Fibroblast of lung (primary cell): ENCODE measurements at regions not wholly inside any gene's neighbourhood (a gene's known extent, or its start where the extent isn't known, plus 50 kb on each side); places are given as distances from the start of the nearest gene placed in this dataset.

ENCODE experiments used
- DNase-seq, 2 donors: peaks; one replicate each; pipeline versions ENCODE4 v3.0.0 to v3.0.0-alpha.2; 2010; ENCODE audit warnings: low read depth in 2 of 2
- H2AFZ ChIP-seq: 2 replicates; pipeline ENCODE4 v1.5.1; 2012; ENCODE audit warnings: low read length, control low read depth, inconsistent platforms
- H3K27ac ChIP-seq: 2 replicates; pipeline ENCODE4 v1.5.1; 2011; ENCODE audit warnings: low read length, control low read depth; ENCODE audit not compliant: insufficient read depth
- H3K27me3 ChIP-seq: 2 replicates; pipeline ENCODE4 v1.5.1; 2011; ENCODE audit warnings: mild to moderate bottlenecking, low read length; ENCODE audit not compliant: control insufficient read depth, insufficient read depth
- H3K36me3 ChIP-seq: 2 replicates; pipeline ENCODE4 v1.5.1; 2011; ENCODE audit warnings: low read length; ENCODE audit not compliant: control insufficient read depth, insufficient read depth
- H3K4me1 ChIP-seq: 2 replicates; pipeline ENCODE4 v1.5.1; 2011; ENCODE audit warnings: low read length; ENCODE audit not compliant: control insufficient read depth, insufficient read depth; ENCODE audit errors: extremely low read depth
- H3K4me2 ChIP-seq: 2 replicates; pipeline ENCODE4 v1.5.1; 2011; ENCODE audit warnings: low read length, control low read depth; ENCODE audit not compliant: insufficient read depth; ENCODE audit errors: extremely low read depth
- H3K4me3 ChIP-seq, 4 experiments: fragments of 200-600 bp in 1 of 4; sonication (generic) in 1 of 4; replicated peaks in 1 of 4; 2 replicates each; pipeline ENCODE4 v1.5.1; 2011 to 2016; ENCODE audit warnings: low read length in 4 of 4, low read depth in 3 of 4, mild to moderate bottlenecking in 3 of 4, control low read depth in 2 of 4, inconsistent platforms in 1 of 4, mixed read lengths in 1 of 4; ENCODE audit not compliant: insufficient read depth in 1 of 4; ENCODE audit errors: control extremely low read depth in 1 of 4
- H3K79me2 ChIP-seq: 2 replicates; pipeline ENCODE4 v1.5.1; 2012; ENCODE audit warnings: mild to moderate bottlenecking, low read length, inconsistent platforms; ENCODE audit not compliant: control insufficient read depth, insufficient read depth
- H3K9ac ChIP-seq: 2 replicates; pipeline ENCODE4 v1.5.1; 2011; ENCODE audit warnings: mild to moderate bottlenecking, low read length, control low read depth; ENCODE audit not compliant: insufficient read depth
- H3K9me3 ChIP-seq: 2 replicates; pipeline ENCODE4 v1.5.1; 2012; ENCODE audit warnings: low read depth, low read length; ENCODE audit not compliant: control insufficient read depth, insufficient read depth
- H4K20me1 ChIP-seq: 2 replicates; pipeline ENCODE4 v1.5.1; 2011; ENCODE audit warnings: low read length; ENCODE audit not compliant: control insufficient read depth, insufficient read depth; ENCODE audit errors: extremely low read depth
- EZH2 ChIP-seq: IDR thresholded peaks from 2 replicates; pipeline ENCODE4 v1.5.1; 2012; ENCODE audit warnings: low read length, control low read depth, mild to moderate bottlenecking; ENCODE audit errors: missing control alignments
- TF ChIP-seq, protein P1 (sequence below), 2 donors: IDR thresholded peaks in 1 of 2; conservative IDR thresholded peaks in 1 of 2; 1 replicate in 1 of 2; 2 replicates in 1 of 2; pipeline ENCODE4 v1.5.1; 2011 to 2012; ENCODE audit warnings: low read length in 2 of 2, control low read depth in 1 of 2, inconsistent platforms in 1 of 2, low read depth in 1 of 2, mild to moderate bottlenecking in 1 of 2

DNA sequence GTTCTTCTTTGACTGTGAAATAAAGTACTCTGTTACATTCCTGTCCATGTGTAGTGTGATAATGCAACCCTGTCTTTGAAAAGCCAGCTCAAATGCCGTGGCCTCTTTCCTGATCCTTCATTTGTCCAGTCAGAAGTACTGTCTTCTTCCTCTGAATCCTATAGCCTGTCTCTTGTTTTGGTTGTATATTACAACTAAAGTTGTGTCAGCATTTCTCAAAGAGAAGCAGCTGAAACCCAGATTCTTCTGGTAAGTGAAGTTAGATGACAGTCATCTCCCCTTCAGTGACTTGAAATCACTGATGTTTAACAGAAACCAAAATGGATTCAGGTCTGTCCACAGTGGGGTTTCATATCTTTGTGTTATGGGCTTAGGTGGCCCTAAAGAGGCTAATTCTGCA is 196.2 kb downstream of the PCSK1 start:
- Histone ChIP-seq H3K27me3 (no peaks in the 10 kb centered on the region), H3K79me2 (no peaks in the 10 kb centered on the region), H3K36me3 (no peaks in the 10 kb centered on the region), H3K4me2 (no peak overlapping the region), H3K27ac (no peak overlapping the region), H3K9ac (no peak overlapping the region), H2AFZ (peak overlapping the region; percentile 15), H4K20me1 (no peaks in the 10 kb centered on the region), H3K4me1 (peaks cover 8% of the 10 kb centered on the region), H3K9me3 (no peaks in the 10 kb centered on the region), H3K4me3 (no peak overlapping the region)
- no peak for DNase-seq
- TF ChIP-seq, protein P1, sequence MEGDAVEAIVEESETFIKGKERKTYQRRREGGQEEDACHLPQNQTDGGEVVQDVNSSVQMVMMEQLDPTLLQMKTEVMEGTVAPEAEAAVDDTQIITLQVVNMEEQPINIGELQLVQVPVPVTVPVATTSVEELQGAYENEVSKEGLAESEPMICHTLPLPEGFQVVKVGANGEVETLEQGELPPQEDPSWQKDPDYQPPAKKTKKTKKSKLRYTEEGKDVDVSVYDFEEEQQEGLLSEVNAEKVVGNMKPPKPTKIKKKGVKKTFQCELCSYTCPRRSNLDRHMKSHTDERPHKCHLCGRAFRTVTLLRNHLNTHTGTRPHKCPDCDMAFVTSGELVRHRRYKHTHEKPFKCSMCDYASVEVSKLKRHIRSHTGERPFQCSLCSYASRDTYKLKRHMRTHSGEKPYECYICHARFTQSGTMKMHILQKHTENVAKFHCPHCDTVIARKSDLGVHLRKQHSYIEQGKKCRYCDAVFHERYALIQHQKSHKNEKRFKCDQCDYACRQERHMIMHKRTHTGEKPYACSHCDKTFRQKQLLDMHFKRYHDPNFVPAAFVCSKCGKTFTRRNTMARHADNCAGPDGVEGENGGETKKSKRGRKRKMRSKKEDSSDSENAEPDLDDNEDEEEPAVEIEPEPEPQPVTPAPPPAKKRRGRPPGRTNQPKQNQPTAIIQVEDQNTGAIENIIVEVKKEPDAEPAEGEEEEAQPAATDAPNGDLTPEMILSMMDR (conservative IDR thresholded peaks at IDR 0.05 in 1 of 2, IDR thresholded peaks at IDR 0.05 in 1 of 2; ENCODE audit: low read depth in 1 of 2, low read length in 2 of 2), result no peak
- TF ChIP-seq EZH2, result no peak

DNA sequence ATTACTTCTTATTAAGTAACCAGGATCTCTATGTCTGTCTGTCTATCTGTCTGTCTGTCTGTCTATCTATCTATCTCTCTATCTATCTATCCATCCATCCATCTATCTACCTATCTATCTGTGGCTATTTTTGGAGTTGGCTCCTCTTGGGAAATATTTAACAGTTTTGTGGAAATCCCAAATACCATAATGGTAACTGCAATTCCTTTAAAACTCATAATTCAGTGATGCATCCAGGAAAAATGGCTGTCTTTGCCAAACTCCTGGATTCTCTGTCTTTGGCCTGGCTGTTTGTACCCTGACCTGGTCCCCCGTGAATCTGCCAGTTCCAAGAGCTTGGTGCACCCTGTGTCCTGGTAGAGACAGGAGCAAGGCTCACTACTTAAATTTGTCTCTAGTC is 197.0 kb downstream of the PCSK1 start:
- Histone ChIP-seq H3K9me3 (no peaks in the 10 kb centered on the region), H3K27ac (peak overlapping the region; percentile 40), H4K20me1 (no peaks in the 10 kb centered on the region), H3K4me3 (no peak overlapping the region), H3K27me3 (no peaks in the 10 kb centered on the region), H3K79me2 (no peaks in the 10 kb centered on the region), H3K4me2 (peak overlapping the region; percentile 68), H2AFZ (no peak overlapping the region), H3K36me3 (no peaks in the 10 kb centered on the region), H3K4me1 (peaks cover 8% of the 10 kb centered on the region), H3K9ac (no peak overlapping the region)
- peak in 1 of 2 donors; percentile 47 for DNase-seq
- TF ChIP-seq, protein P1 (conservative IDR thresholded peaks at IDR 0.05 in 1 of 2, IDR thresholded peaks at IDR 0.05 in 1 of 2; ENCODE audit: low read depth in 1 of 2, low read length in 2 of 2), result no peak
- no peak for TF ChIP-seq EZH2

DNA sequence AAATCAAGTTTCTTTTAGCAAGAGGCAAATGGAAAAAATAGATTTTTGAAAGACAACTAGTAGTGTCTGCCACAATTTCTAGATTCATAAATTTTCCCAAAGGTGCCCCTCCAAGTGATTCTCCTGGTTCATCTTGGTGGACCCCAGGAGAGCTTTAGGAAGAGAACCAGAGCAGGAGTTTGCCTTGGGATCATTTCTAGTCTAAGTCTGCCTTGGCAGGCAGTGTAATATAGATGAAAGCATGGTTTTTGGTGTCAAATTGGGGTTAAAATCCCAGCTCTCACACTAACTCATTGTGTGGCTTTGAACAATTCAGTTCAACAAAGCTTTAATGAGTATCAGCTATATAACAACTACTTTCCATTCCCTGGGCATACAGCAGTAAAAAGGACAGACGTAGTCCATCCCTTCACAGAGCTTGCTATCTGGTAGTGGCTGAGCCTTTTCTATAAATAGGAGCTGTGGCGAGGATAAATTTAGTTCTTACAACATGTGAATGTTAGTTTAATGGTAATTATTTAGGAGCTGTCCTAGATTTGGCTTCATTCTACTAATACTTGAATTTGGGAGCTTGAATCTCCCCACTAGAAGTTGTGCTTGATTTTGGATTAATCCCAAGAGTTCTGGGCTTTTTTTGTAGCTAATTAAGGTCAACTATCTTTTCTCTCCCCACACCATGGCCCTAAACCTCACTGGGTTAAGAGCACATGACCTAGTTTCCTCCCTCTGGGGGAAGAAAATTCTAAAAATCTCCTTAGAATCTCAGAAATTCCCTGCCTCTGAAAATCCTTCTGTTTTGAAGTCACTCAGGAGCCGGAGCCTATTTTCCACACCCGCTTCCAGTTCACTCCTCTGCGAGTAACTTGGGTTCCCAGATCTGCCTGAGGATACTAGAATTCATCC is 197.8 kb downstream of the PCSK1 start:
- Histone ChIP-seq H3K27me3 (no peaks in the 10 kb centered on the region), H2AFZ (peak overlapping the region; percentile 9), H3K4me3 (peak overlapping the region in 1 of 4 experiments; percentile 23), H3K4me2 (peak overlapping the region; percentile 68), H3K79me2 (no peaks in the 10 kb centered on the region), H3K27ac (peak overlapping the region; percentile 40), H3K36me3 (no peaks in the 10 kb centered on the region), H3K9me3 (no peaks in the 10 kb centered on the region), H4K20me1 (no peaks in the 10 kb centered on the region), H3K4me1 (peaks cover 8% of the 10 kb centered on the region), H3K9ac (no peak overlapping the region)
- TF ChIP-seq EZH2, result no peak
- TF ChIP-seq, protein P1 (conservative IDR thresholded peaks at IDR 0.05 in 1 of 2, IDR thresholded peaks at IDR 0.05 in 1 of 2; ENCODE audit: low read depth in 1 of 2, low read length in 2 of 2), result no peak
- DNase-seq, result peak; percentile 70 to 78
